Peyer's patch (tissue), 4 donors: ENCODE measurements at regions not wholly inside any gene's neighbourhood (a gene's known extent, or its start where the extent isn't known, plus 50 kb on each side); places are given as distances from the start of the nearest gene placed in this dataset.

ENCODE experiments used
- DNase-seq, 3 donors: peaks; one replicate each; pipeline ENCODE4 v3.0.0-alpha.2; 2017 to 2019
- H3K27ac ChIP-seq, 4 donors: fragments of 200-600 bp; sonication (generic); one replicate each; pipeline ENCODE4 v1.5.1; 2016 to 2019
- H3K27me3 ChIP-seq, 2 donors: fragments of 200-600 bp; sonication (generic); one replicate each; pipeline ENCODE4 v1.5.1; 2019
- H3K36me3 ChIP-seq, 3 donors: fragments of 200-600 bp; sonication (generic); one replicate each; pipeline ENCODE4 v1.5.1; 2016 to 2019
- H3K4me1 ChIP-seq, 4 donors: fragments of 200-600 bp; sonication (generic); one replicate each; pipeline ENCODE4 v1.5.1; 2016 to 2019
- H3K4me3 ChIP-seq, 4 donors: fragments of 200-600 bp; sonication (generic); 1 replicate in 3 of 4; 2 replicates in 1 of 4; pipeline ENCODE4 v1.5.1; 2016 to 2019; ENCODE audit warnings: mild to moderate bottlenecking in 1 of 4
- H3K9me3 ChIP-seq, 4 donors: fragments of 200-600 bp; sonication (generic); one replicate each; pipeline ENCODE4 v1.5.1; 2016 to 2019; ENCODE audit warnings: mild to moderate bottlenecking in 1 of 4
- CTCF ChIP-seq, 6 experiments: fragments of 450-650 bp in 4 of 6; fragments of 200-600 bp in 2 of 6; sonication (generic) in 1 of 6; IDR thresholded peaks; one replicate each; pipeline ENCODE4 v1.5.1; 2017 to 2019; ENCODE audit warnings: antibody characterized with exemption in 6 of 6, mild to moderate bottlenecking in 3 of 6, moderate library complexity in 1 of 6
- POLR2A ChIP-seq, 2 donors: fragments of 450-650 bp; IDR thresholded peaks; one replicate each; pipeline ENCODE4 v1.5.1; 2017; ENCODE audit warnings: antibody characterized with exemption in 2 of 2, mild to moderate bottlenecking in 2 of 2, moderate library complexity in 2 of 2

GRCh38 chr1:95935719-95936118, 701.7 kb downstream of the RWDD3 start:
- H3K4me3 ChIP-seq = no peak overlapping the region
- H3K27me3 ChIP-seq = no peaks in the 10 kb centered on the region
- H3K27ac ChIP-seq = no peak overlapping the region
- TF ChIP-seq CTCF (IDR thresholded peaks at IDR 0.05) = no peak
- TF ChIP-seq POLR2A (IDR thresholded peaks at IDR 0.05) = no peak
- H3K36me3 ChIP-seq = no peaks in the 10 kb centered on the region
- no peaks in the 10 kb centered on the region for H3K4me1 ChIP-seq
- no peaks in the 10 kb centered on the region for H3K9me3 ChIP-seq
- DNase-seq = no peak

- no peak for TF ChIP-seq CTCF (IDR thresholded peaks at IDR 0.05)
- TF ChIP-seq POLR2A (IDR thresholded peaks at IDR 0.05) = no peak
- Histone ChIP-seq H3K27ac (no peak overlapping the region), H3K9me3 (no peaks in the 10 kb centered on the region), H3K27me3 (no peaks in the 10 kb centered on the region), H3K4me1 (no peaks in the 10 kb centered on the region), H3K36me3 (no peaks in the 10 kb centered on the region), H3K4me3 (no peak overlapping the region)
- no peak for DNase-seq
Observed at GRCh38 chr1:95941121-95941798, 707.2 kb downstream of the RWDD3 start.

- no peaks in the 10 kb centered on the region for H3K9me3 ChIP-seq
- TF ChIP-seq POLR2A (IDR thresholded peaks at IDR 0.05) (no peak), CTCF (IDR thresholded peaks at IDR 0.05) (no peak)
- no peak overlapping the region for H3K4me3 ChIP-seq
- no peak for DNase-seq
- H3K4me1 ChIP-seq = no peaks in the 10 kb centered on the region
- no peaks in the 10 kb centered on the region for H3K36me3 ChIP-seq
- no peaks in the 10 kb centered on the region for H3K27me3 ChIP-seq
- H3K27ac ChIP-seq = no peak overlapping the region
Observed at GRCh38 chr1:95948023-95948422, 714.0 kb downstream of the RWDD3 start.

- H3K4me3 ChIP-seq = no peak overlapping the region
- TF ChIP-seq CTCF (IDR thresholded peaks at IDR 0.05) (no peak), POLR2A (IDR thresholded peaks at IDR 0.05) (no peak)
- no peaks in the 10 kb centered on the region for H3K36me3 ChIP-seq
- no peaks in the 10 kb centered on the region for H3K9me3 ChIP-seq
- no peak for DNase-seq
- H3K4me1 ChIP-seq = no peaks in the 10 kb centered on the region
- no peaks in the 10 kb centered on the region for H3K27me3 ChIP-seq
- H3K27ac ChIP-seq = no peak overlapping the region
Observed at GRCh38 chr1:95951371-95952102, 717.5 kb downstream of the RWDD3 start.

DNA sequence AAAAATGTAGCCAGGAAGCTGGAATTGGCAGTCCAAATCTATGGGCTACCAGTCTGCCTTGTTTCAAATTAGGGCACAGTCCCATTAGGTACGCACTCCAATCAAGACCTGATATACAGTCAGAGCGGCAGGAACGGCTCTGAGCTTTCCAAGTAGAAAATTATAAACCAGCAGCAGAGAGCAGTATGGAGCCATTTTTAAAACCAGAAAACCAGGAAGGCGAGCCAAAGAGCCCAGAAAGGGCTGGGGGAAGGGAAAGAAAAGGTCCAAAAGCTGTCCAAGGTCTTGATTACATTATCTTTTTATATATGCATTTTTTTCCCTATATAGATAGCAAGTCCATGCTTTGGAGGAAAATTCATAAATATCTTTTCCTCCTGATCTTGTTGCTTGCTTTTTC, 719.0 kb downstream of the RWDD3 start:
- Histone ChIP-seq H3K4me3 (no peak overlapping the region), H3K27ac (no peak overlapping the region), H3K9me3 (no peaks in the 10 kb centered on the region), H3K4me1 (no peaks in the 10 kb centered on the region), H3K27me3 (no peaks in the 10 kb centered on the region), H3K36me3 (no peaks in the 10 kb centered on the region)
- TF ChIP-seq POLR2A (IDR thresholded peaks at IDR 0.05) (no peak), CTCF (IDR thresholded peaks at IDR 0.05) (no peak)
- no peak for DNase-seq
